Transverse colon (tissue), 4 donors: ENCODE measurements at regions not wholly inside any gene's neighbourhood (a gene's known extent, or its start where the extent isn't known, plus 50 kb on each side); places are given as distances from the start of the nearest gene placed in this dataset.

Source experiments
- CTCF ChIP-seq, 5 experiments: fragments of 200-600 bp in 3 of 5; fragments of 450-650 bp in 2 of 5; sonication (generic) in 3 of 5; IDR thresholded peaks; 1 replicate in 2 of 5; 2 replicates in 3 of 5; pipeline ENCODE4 v1.5.1; 2016 to 2017; ENCODE audit warnings: antibody characterized with exemption in 5 of 5, inconsistent platforms in 3 of 5, mild to moderate bottlenecking in 2 of 5, moderate library complexity in 1 of 5
- EP300 ChIP-seq: sonication (generic); formaldehyde crosslinking; IDR thresholded peaks from one replicate; pipeline ENCODE4 v1.6.1; 2017; ENCODE audit warnings: antibody characterized with exemption, low read depth
- POLR2A ChIP-seq: fragments of 450-650 bp; IDR thresholded peaks from one replicate; pipeline ENCODE4 v1.6.1; 2016; ENCODE audit warnings: antibody characterized with exemption, mild to moderate bottlenecking, moderate library complexity
- POLR2AphosphoS5 ChIP-seq, 3 donors: sonication (generic); formaldehyde crosslinking; IDR thresholded peaks; one replicate each; pipeline ENCODE4 v1.6.1; 2016; ENCODE audit warnings: antibody characterized with exemption in 3 of 3

- TF ChIP-seq CTCF (IDR thresholded peaks at IDR 0.05) (no peak), POLR2AphosphoS5 (IDR thresholded peaks at IDR 0.05) (no peak), POLR2A (no peak), EP300 (no peak)
Observed at GRCh38 chrX:74187211-74187610, 116.8 kb upstream of the ZCCHC13 start.
